Mesendoderm (in vitro differentiated cells): ENCODE measurements at regions not wholly inside any gene's neighbourhood (a gene's known extent, or its start where the extent isn't known, plus 50 kb on each side); places are given as distances from the start of the nearest gene placed in this dataset.
"Not testable (repeated sequence)": the region's sequence is repeated elsewhere in the genome, so short reads cannot be mapped to it uniquely, and the experiment has no call there.

Source experiments
- DNase-seq: peaks from one replicate; pipeline ENCODE4 v3.0.0; 2013
- H2AK5ac ChIP-seq: 2 replicates; pipeline ENCODE4 v1.6.1; 2013; ENCODE audit warnings: low read length, inconsistent platforms
- H2BK120ac ChIP-seq: 2 replicates; pipeline ENCODE4 v1.6.1; 2013; ENCODE audit warnings: low read depth, mild to moderate bottlenecking, low read length, moderate library complexity, mixed read lengths
- H2BK15ac ChIP-seq: replicated peaks from 2 replicates; pipeline ENCODE4 v1.6.1; 2013; ENCODE audit warnings: low read depth, mild to moderate bottlenecking, moderate library complexity
- H2BK5ac ChIP-seq: 2 replicates; pipeline ENCODE4 v1.6.1; 2013; ENCODE audit warnings: low read length, inconsistent platforms
- H3K18ac ChIP-seq: 2 replicates; pipeline ENCODE4 v1.6.1; 2013; ENCODE audit warnings: mild to moderate bottlenecking, low read length, mixed read lengths
- H3K23ac ChIP-seq: one replicate; pipeline ENCODE4 v1.6.1; 2013; ENCODE audit warnings: low read length
- H3K27ac ChIP-seq: 2 replicates; pipeline ENCODE4 v1.5.1; 2013; ENCODE audit warnings: low read depth, mild to moderate bottlenecking, inconsistent platforms, low read length, moderate library complexity
- H3K27me3 ChIP-seq: 2 replicates; pipeline ENCODE4 v1.6.1; 2013; ENCODE audit warnings: low read length, control low read depth, mild to moderate bottlenecking, inconsistent platforms; ENCODE audit not compliant: insufficient read depth, poor library complexity
- H3K36me3 ChIP-seq: 2 replicates; pipeline ENCODE4 v1.6.1; 2013; ENCODE audit warnings: low read length, inconsistent platforms; ENCODE audit not compliant: control insufficient read depth, insufficient read depth
- H3K4ac ChIP-seq: one replicate; pipeline ENCODE4 v1.6.1; 2013; ENCODE audit warnings: low read depth, mild to moderate bottlenecking, low read length, moderate library complexity
- H3K4me1 ChIP-seq: 2 replicates; pipeline ENCODE4 v1.6.1; 2013; ENCODE audit warnings: low read depth, low read length, inconsistent platforms; ENCODE audit not compliant: control insufficient read depth
- H3K4me2 ChIP-seq: 2 replicates; pipeline ENCODE4 v1.6.1; 2013; ENCODE audit warnings: low read length
- H3K4me3 ChIP-seq: 2 replicates; pipeline ENCODE4 v1.5.1; 2013; ENCODE audit warnings: mild to moderate bottlenecking, low read length
- H3K56ac ChIP-seq: one replicate; pipeline ENCODE4 v1.6.1; 2013; ENCODE audit warnings: low read length
- H3K79me1 ChIP-seq: 2 replicates; pipeline ENCODE4 v1.6.1; 2013; ENCODE audit warnings: low read length, inconsistent platforms
- H3K79me2 ChIP-seq: 2 replicates; pipeline ENCODE4 v1.6.1; 2013; ENCODE audit warnings: mild to moderate bottlenecking, low read length; ENCODE audit not compliant: control insufficient read depth, insufficient read depth
- H3K9ac ChIP-seq: 2 replicates; pipeline ENCODE4 v1.6.1; 2013; ENCODE audit warnings: low read length, inconsistent platforms
- H4K5ac ChIP-seq: one replicate; pipeline ENCODE4 v1.6.1; 2013; ENCODE audit warnings: low read length
- H4K8ac ChIP-seq: one replicate; pipeline ENCODE4 v1.6.1; 2013; ENCODE audit warnings: low read depth, mild to moderate bottlenecking, control low read depth, low read length, moderate library complexity
- WGBS: extraction: QIAGEN DNeasy Blood & Tissue Kit; methylation state at CpG from one replicate; pipeline ENCODE4 v1.1.7; 2013; ENCODE audit warnings: low lambda C conversion rate, missing lambda C conversion rate; ENCODE audit not compliant: insufficient coverage; ENCODE audit errors: extremely low coverage; 5-methylcytosine and 5-hydroxymethylcytosine counted together

- no peak overlapping the region for H3K4me2 ChIP-seq
- no peaks in the 10 kb centered on the region for H3K27me3 ChIP-seq
- H3K79me2 ChIP-seq: no peaks in the 10 kb centered on the region
- H3K4me1 ChIP-seq: no peaks in the 10 kb centered on the region
- H3K79me1 ChIP-seq: no peaks in the 10 kb centered on the region
- H2BK15ac ChIP-seq: no peak overlapping the region
- H3K27ac ChIP-seq: no peak overlapping the region
- H3K36me3 ChIP-seq: no peaks in the 10 kb centered on the region
- H3K4ac ChIP-seq: no peak overlapping the region
- H2BK120ac ChIP-seq: no peak overlapping the region
- no peak overlapping the region for H4K8ac ChIP-seq
- no peak for DNase-seq
- WGBS: no CpG with 5 or more reads among the region's 1 CpG
- no peak overlapping the region for H2BK5ac ChIP-seq
- H3K56ac ChIP-seq: no peak overlapping the region
- no peak overlapping the region for H4K5ac ChIP-seq
- no peak overlapping the region for H3K9ac ChIP-seq
- no peak overlapping the region for H2AK5ac ChIP-seq
- no peak overlapping the region for H3K18ac ChIP-seq
- H3K23ac ChIP-seq: no peak overlapping the region
- no peak overlapping the region for H3K4me3 ChIP-seq
Measured at GRCh38 chr3:139132976-139133375, 88.3 kb upstream of the PRR23C start.

GRCh38 chr3:139134678-139135372, 90.1 kb upstream of the PRR23C start:
- Histone ChIP-seq H3K4me3 (no peak overlapping the region), H3K4me1 (no peaks in the 10 kb centered on the region), H3K4me2 (no peak overlapping the region), H3K36me3 (no peaks in the 10 kb centered on the region), H2BK120ac (no peak overlapping the region), H2AK5ac (no peak overlapping the region), H3K4ac (no peak overlapping the region), H3K27ac (no peak overlapping the region), H3K27me3 (no peaks in the 10 kb centered on the region), H3K23ac (no peak overlapping the region), H3K56ac (no peak overlapping the region), H3K9ac (no peak overlapping the region), H4K8ac (no peak overlapping the region), H3K18ac (no peak overlapping the region), H3K79me2 (no peaks in the 10 kb centered on the region), H3K79me1 (no peaks in the 10 kb centered on the region), H4K5ac (no peak overlapping the region), H2BK15ac (no peak overlapping the region), H2BK5ac (no peak overlapping the region)
- no peak for DNase-seq
- no CpG with 5 or more reads among the region's 2 CpGs for WGBS

- H3K4me1 ChIP-seq: no peaks in the 10 kb centered on the region
- no peak overlapping the region for H3K27ac ChIP-seq
- H3K4me3 ChIP-seq: no peak overlapping the region
- no peaks in the 10 kb centered on the region for H3K27me3 ChIP-seq
- no peaks in the 10 kb centered on the region for H3K79me2 ChIP-seq
- H4K8ac ChIP-seq: no peak overlapping the region
- H3K18ac ChIP-seq: no peak overlapping the region
- no peak overlapping the region for H4K5ac ChIP-seq
- H3K23ac ChIP-seq: no peak overlapping the region
- no peaks in the 10 kb centered on the region for H3K36me3 ChIP-seq
- no peak overlapping the region for H3K4me2 ChIP-seq
- no peak overlapping the region for H3K56ac ChIP-seq
- H2BK15ac ChIP-seq: no peak overlapping the region
- no peak overlapping the region for H2BK5ac ChIP-seq
- no peak for DNase-seq
- H3K4ac ChIP-seq: no peak overlapping the region
- H2AK5ac ChIP-seq: no peak overlapping the region
- no peaks in the 10 kb centered on the region for H3K79me1 ChIP-seq
- no peak overlapping the region for H3K9ac ChIP-seq
- no peak overlapping the region for H2BK120ac ChIP-seq
Measured at GRCh38 chr3:139135657-139136056, 91.0 kb upstream of the PRR23C start.

DNA sequence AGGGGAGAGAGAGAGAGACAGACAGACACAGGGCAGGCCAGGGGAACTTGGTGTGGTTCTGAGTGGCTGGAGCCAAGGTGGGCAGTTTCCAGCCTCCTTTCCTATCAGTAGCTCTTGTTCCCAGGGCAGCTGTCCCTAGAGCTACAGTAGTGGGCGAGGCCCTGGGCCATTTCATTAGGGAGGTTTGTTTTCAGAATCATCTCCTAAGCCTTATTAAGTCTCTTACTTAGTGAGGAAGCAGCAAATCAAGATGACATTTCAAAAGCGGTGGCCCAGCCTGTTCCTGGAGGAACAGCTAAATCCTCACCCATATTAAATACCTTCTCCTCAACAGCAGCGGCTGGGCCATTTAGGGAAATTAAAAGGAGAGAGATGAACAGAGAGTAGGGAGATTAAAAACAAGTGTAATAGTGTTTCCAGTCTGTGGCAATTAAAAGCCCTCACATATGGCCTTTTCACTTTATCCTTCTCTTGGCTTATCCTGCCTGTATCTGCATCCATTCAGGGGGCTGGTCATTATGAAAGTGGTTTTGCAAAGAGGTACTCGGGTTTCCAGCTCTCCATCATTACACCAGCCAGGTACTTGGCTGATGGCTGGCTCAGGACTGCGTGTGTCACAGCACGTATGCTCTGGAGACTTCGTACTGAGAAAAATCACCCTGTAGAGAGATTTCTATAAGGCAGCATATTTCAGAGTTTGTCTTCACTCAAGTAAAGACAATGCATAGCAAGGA, 91.9 kb upstream of the PRR23C start:
- WGBS: no CpG with 5 or more reads among the region's 7 CpGs

GRCh38 chr3:139140553-139140952, 95.9 kb upstream of the PRR23C start:
- no peaks in the 10 kb centered on the region for H3K36me3 ChIP-seq
- no peaks in the 10 kb centered on the region for H3K79me1 ChIP-seq
- no peak overlapping the region for H3K56ac ChIP-seq
- no peak overlapping the region for H3K4ac ChIP-seq
- H3K9ac ChIP-seq: no peak overlapping the region
- DNase-seq: no peak
- H3K18ac ChIP-seq: no peak overlapping the region
- no peak overlapping the region for H3K27ac ChIP-seq
- H4K5ac ChIP-seq: no peak overlapping the region
- H2AK5ac ChIP-seq: no peak overlapping the region
- H3K4me1 ChIP-seq: no peaks in the 10 kb centered on the region
- H2BK120ac ChIP-seq: no peak overlapping the region
- H3K23ac ChIP-seq: no peak overlapping the region
- H4K8ac ChIP-seq: no peak overlapping the region
- H3K27me3 ChIP-seq: no peaks in the 10 kb centered on the region
- H3K4me2 ChIP-seq: no peak overlapping the region
- no peak overlapping the region for H2BK15ac ChIP-seq
- H2BK5ac ChIP-seq: no peak overlapping the region
- no peak overlapping the region for H3K4me3 ChIP-seq
- H3K79me2 ChIP-seq: no peaks in the 10 kb centered on the region

More for the DNA sequence above, 91.9 kb upstream of the PRR23C start:
- Histone ChIP-seq H4K8ac (no peak overlapping the region), H3K4me1 (no peaks in the 10 kb centered on the region), H3K23ac (no peak overlapping the region), H3K4me2 (no peak overlapping the region), H3K9ac (no peak overlapping the region), H3K4me3 (no peak overlapping the region), H3K79me2 (no peaks in the 10 kb centered on the region), H3K27ac (no peak overlapping the region), H2BK5ac (no peak overlapping the region), H3K18ac (no peak overlapping the region), H3K4ac (no peak overlapping the region), H3K79me1 (no peaks in the 10 kb centered on the region), H2BK15ac (no peak overlapping the region), H2AK5ac (no peak overlapping the region), H4K5ac (no peak overlapping the region), H3K27me3 (no peaks in the 10 kb centered on the region), H3K36me3 (no peaks in the 10 kb centered on the region), H2BK120ac (no peak overlapping the region), H3K56ac (no peak overlapping the region)
- DNase-seq: no peak

DNA sequence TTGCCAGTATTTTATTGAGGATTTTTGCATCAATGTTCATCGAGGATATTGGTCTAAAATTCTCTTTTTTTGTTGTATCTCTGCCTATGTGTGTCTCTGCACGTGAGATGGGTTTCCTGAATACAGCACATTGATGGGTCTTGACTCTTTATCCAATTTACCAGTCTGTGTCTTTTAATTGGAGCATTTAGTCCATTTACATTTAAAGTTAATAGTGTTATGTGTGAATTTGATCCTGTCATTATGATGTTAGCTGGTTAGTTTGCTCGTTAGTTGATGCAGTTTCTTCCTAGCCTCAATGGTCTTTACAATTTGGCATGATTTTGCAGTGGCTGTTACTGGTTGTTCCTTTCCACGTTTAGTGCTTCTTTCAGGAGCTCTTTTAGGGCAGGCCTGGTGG, 101.3 kb upstream of the PRR23C start:
- H4K8ac ChIP-seq, H2BK120ac ChIP-seq, H3K4me1 ChIP-seq, H3K9ac ChIP-seq, H3K4ac ChIP-seq, H3K79me1 ChIP-seq, H4K5ac ChIP-seq, H3K79me2 ChIP-seq, H3K56ac ChIP-seq, H3K4me3 ChIP-seq, H3K18ac ChIP-seq, H3K4me2 ChIP-seq, H3K27ac ChIP-seq, H3K36me3 ChIP-seq, H3K27me3 ChIP-seq, H3K23ac ChIP-seq, H2AK5ac ChIP-seq, H2BK15ac ChIP-seq, DNase-seq, H2BK5ac ChIP-seq: not testable (repeated sequence)
- WGBS: no CpG with 5 or more reads among the region's 4 CpGs
